K562 (cell line): ENCODE measurements at regions not wholly inside any gene's neighbourhood (a gene's known extent, or its start where the extent isn't known, plus 50 kb on each side); places are given as distances from the start of the nearest gene placed in this dataset.

Source experiments
- ATAC-seq: fragments of 200-7000 bp; cut with Tn5 transposase; 3 replicates; pipeline ENCODE4 v1.9.1; 2020; ENCODE audit warnings: moderate library complexity
- BruUV-seq: library from RNA; stranded (reverse); fragments of 400-500 nt; replicated peaks from 2 replicates; lab custom pipeline; 2021; lab: Mats Ljungman, UMichigan
- CTCF ChIA-PET: fragments of 300-600 bp; formaldehyde crosslinking; extraction: SDS; loops from one replicate; lab custom pipeline; 2021; ENCODE audit warnings: low intra/inter-chr PET ratio; lab: Yijun Ruan, JAX
- POLR2A ChIA-PET: fragments of 300-600, 350-650 bp; sonication (Branson Sonifier 250); formaldehyde crosslinking; extraction: SDS; loops from one replicate; lab custom pipeline; 2021; ENCODE audit warnings: antibody characterized with exemption, inconsistent platforms; lab: Yijun Ruan, JAX
- DNase-seq, 4 experiments: peaks; one replicate each; pipeline versions ENCODE4 v3.0.0 to v3.0.0-alpha.2; 2011 to 2018; ENCODE audit warnings: low spot score in 3 of 4, mixed read lengths in 3 of 4; ENCODE audit errors: extremely low read depth in 1 of 4
- FAIRE-seq: peaks from 2 replicates; lab custom pipeline; 2011; peaks lifted over from hg19 to GRCh38; lab: Jason Lieb, UNC
- H2AFZ ChIP-seq: 2 replicates; pipeline ENCODE4 v1.6.0; 2011; ENCODE audit warnings: low read depth, low read length, control low read depth, inconsistent platforms
- H3K27ac ChIP-seq: fragments of 200-600 bp; 3 replicates; pipeline ENCODE4 v1.8.0; 2011; ENCODE audit warnings: low read depth, mild to moderate bottlenecking, control low read depth, inconsistent platforms, low read length, moderate library complexity, mixed read lengths; ENCODE audit errors: extremely low read depth
- H3K27me3 ChIP-seq, 2 experiments: fragments of 300-600 bp in 1 of 2; 2 replicates in 1 of 2; 3 replicates in 1 of 2; pipeline versions ENCODE4 v1.6.0 to v1.8.0; 2011; ENCODE audit warnings: inconsistent platforms in 2 of 2, low read length in 2 of 2, mild to moderate bottlenecking in 1 of 2, mixed read lengths in 1 of 2, moderate library complexity in 1 of 2; ENCODE audit not compliant: control insufficient read depth in 2 of 2, insufficient read depth in 2 of 2
- H3K36me3 ChIP-seq: fragments of 300-600 bp; 3 replicates; pipeline ENCODE4 v1.8.0; 2011; ENCODE audit warnings: mild to moderate bottlenecking, low read length, inconsistent platforms; ENCODE audit not compliant: control insufficient read depth, insufficient read depth
- H3K4me1 ChIP-seq, 2 experiments: fragments of 200-600 bp in 1 of 2; replicated peaks in 1 of 2; 2 replicates in 1 of 2; 3 replicates in 1 of 2; pipeline versions ENCODE4 v1.5.1 to v1.8.0; 2011; ENCODE audit warnings: inconsistent platforms in 2 of 2, low read length in 2 of 2, mild to moderate bottlenecking in 1 of 2, mixed read lengths in 1 of 2, moderate library complexity in 1 of 2; ENCODE audit not compliant: control insufficient read depth in 2 of 2, insufficient read depth in 2 of 2
- H3K4me2 ChIP-seq: 2 replicates; pipeline ENCODE4 v1.6.1; 2011; ENCODE audit warnings: low read length, control low read depth, inconsistent platforms, mixed read lengths; ENCODE audit not compliant: insufficient read depth
- H3K4me3 ChIP-seq: fragments of 200-600 bp; sonication (generic), shearing (Covaris generic); 2 replicates; pipeline ENCODE4 v1.5.1; 2016; ENCODE audit warnings: control low read depth, inconsistent platforms
- H3K79me2 ChIP-seq: fragments of 200-600 bp; 3 replicates; pipeline ENCODE4 v1.8.0; 2011; ENCODE audit warnings: low read length, inconsistent platforms; ENCODE audit not compliant: control insufficient read depth, insufficient read depth
- H3K9ac ChIP-seq, 2 experiments: 2 replicates each; pipeline versions ENCODE4 v1.6.0 to v1.6.1; 2011; ENCODE audit warnings: low read depth in 2 of 2, low read length in 2 of 2, control low read depth in 1 of 2, inconsistent platforms in 1 of 2, mild to moderate bottlenecking in 1 of 2, mixed read lengths in 1 of 2; ENCODE audit not compliant: insufficient read depth in 1 of 2
- H3K9me1 ChIP-seq: one replicate; pipeline ENCODE4 v1.6.0; 2011; ENCODE audit warnings: inconsistent platforms, mild to moderate bottlenecking, low read length, moderate library complexity; ENCODE audit not compliant: control insufficient read depth, insufficient read depth
- H3K9me3 ChIP-seq: replicated peaks from 2 replicates; pipeline ENCODE4 v1.5.1; 2011; ENCODE audit warnings: low read depth, low read length, inconsistent platforms; ENCODE audit not compliant: control insufficient read depth, insufficient read depth
- H4K20me1 ChIP-seq: replicated peaks from 2 replicates; pipeline ENCODE4 v1.6.1; 2011; ENCODE audit warnings: low read length, inconsistent platforms, mixed read lengths; ENCODE audit not compliant: control insufficient read depth, insufficient read depth
- BRF2 ChIP-seq: IDR thresholded peaks from 3 replicates; pipeline ENCODE4 v1.6.1; 2011; ENCODE audit warnings: borderline replicate concordance, mild to moderate bottlenecking; ENCODE audit not compliant: insufficient read length, insufficient read depth
- FOXP1 ChIP-seq: sonication (generic); formaldehyde crosslinking; IDR thresholded peaks from 2 replicates; pipeline ENCODE4 v1.8.0; 2022; ENCODE audit warnings: mild to moderate bottlenecking, missing genetic modification reagents
- GTF2A2 ChIP-seq: IDR thresholded peaks from 2 replicates; pipeline ENCODE4 v1.6.1; 2016; ENCODE audit warnings: mild to moderate bottlenecking, missing genetic modification characterization, missing compliant biosample characterization
- MED1 ChIP-seq: sonication (generic); formaldehyde crosslinking; IDR thresholded peaks from 2 replicates; pipeline ENCODE4 v1.8.1; 2023; ENCODE audit warnings: missing genetic modification reagents, borderline replicate concordance
- POLR2A ChIP-seq: fragments of 450-650 bp; conservative IDR thresholded peaks from 2 replicates; pipeline ENCODE4 v1.6.1; 2016
- ZFP1 ChIP-seq: fragments of 450-650 bp; formaldehyde crosslinking; IDR thresholded peaks from 2 replicates; pipeline ENCODE4 v1.4.0; 2020; ENCODE audit warnings: mild to moderate bottlenecking, mixed read lengths
- ZFP36 ChIP-seq: fragments of 150-350 bp; IDR thresholded peaks from 2 replicates; pipeline ENCODE4 v1.6.1; 2018; ENCODE audit warnings: low read length, low read depth; ENCODE audit not compliant: partially characterized antibody
- ZNF143 ChIP-seq: sonication (generic); formaldehyde crosslinking; IDR thresholded peaks from 2 replicates; pipeline ENCODE4 v1.9.0; 2022; ENCODE audit warnings: mild to moderate bottlenecking, missing genetic modification reagents
- in situ Hi-C: fragments of 300-500 bp; cut with MboI; formaldehyde crosslinking; loops from 4 replicates; pipeline ENCODE4 v1.15.0; 2018; ENCODE audit warnings: inconsistent platforms, mixed read lengths
- intact Hi-C: fragments of 100-400 bp; cut with micrococcal nuclease; formaldehyde crosslinking; loops from 2 replicates; pipeline ENCODE4 v1.14.2; 2022
- TF ChIP-seq, protein P1 (sequence below), 2 experiments: fragments of 450-650 bp; IDR thresholded peaks; 2 replicates each; pipeline ENCODE4 v1.6.1; 2016; ENCODE audit warnings: mild to moderate bottlenecking in 2 of 2, borderline replicate concordance in 1 of 2, low read depth in 1 of 2, moderate library complexity in 1 of 2

DNA sequence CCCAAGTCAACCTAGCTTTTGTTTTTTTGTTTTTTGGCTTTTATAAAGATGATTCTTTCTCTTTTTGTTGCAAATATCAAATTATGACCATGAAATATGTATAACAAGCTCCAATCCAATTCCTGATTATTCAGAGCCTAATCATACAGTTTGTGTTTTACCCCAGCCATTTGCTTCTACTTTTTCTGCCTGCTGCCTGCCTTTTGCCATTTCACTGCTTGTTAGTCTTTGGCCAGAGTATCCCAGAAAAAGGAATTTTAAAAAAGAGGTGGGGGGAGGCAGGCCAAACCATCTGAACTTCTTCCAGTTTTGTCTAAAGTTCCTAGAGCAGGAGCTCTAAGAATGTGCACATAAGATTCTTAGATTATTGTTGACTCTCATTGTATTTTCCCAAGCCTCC, 211.9 kb upstream of the VRK2 start:
- no TSS peak for BruUV-seq
- POLR2A ChIA-PET: no interaction called here
- DNase-seq: no peak
- Histone ChIP-seq H3K4me1 (no peaks in the 10 kb centered on the region), H3K27me3 (no peaks in the 10 kb centered on the region), H3K9me3 (no peaks in the 10 kb centered on the region), H3K4me2 (no peak overlapping the region), H3K4me3 (no peak overlapping the region), H3K79me2 (no peaks in the 10 kb centered on the region), H4K20me1 (no peaks in the 10 kb centered on the region), H3K27ac (no peak overlapping the region), H3K9ac (no peak overlapping the region), H3K36me3 (no peaks in the 10 kb centered on the region), H2AFZ (no peak overlapping the region), H3K9me1 (no peaks in the 10 kb centered on the region)
- no peak for FAIRE-seq
- CTCF ChIA-PET: no interaction called here
- TF ChIP-seq POLR2A (no peak), GTF2A2 (tag) (no peak), ZFP1 (CRISPR knock-in tag) (no peak), BRF2 (no peak), ZNF143 (CRISPR knock-in tag) (no peak), ZFP36 (no peak), MED1 (CRISPR knock-in tag) (no peak), FOXP1 (CRISPR knock-in tag) (no peak)
- TF ChIP-seq, protein P1, sequence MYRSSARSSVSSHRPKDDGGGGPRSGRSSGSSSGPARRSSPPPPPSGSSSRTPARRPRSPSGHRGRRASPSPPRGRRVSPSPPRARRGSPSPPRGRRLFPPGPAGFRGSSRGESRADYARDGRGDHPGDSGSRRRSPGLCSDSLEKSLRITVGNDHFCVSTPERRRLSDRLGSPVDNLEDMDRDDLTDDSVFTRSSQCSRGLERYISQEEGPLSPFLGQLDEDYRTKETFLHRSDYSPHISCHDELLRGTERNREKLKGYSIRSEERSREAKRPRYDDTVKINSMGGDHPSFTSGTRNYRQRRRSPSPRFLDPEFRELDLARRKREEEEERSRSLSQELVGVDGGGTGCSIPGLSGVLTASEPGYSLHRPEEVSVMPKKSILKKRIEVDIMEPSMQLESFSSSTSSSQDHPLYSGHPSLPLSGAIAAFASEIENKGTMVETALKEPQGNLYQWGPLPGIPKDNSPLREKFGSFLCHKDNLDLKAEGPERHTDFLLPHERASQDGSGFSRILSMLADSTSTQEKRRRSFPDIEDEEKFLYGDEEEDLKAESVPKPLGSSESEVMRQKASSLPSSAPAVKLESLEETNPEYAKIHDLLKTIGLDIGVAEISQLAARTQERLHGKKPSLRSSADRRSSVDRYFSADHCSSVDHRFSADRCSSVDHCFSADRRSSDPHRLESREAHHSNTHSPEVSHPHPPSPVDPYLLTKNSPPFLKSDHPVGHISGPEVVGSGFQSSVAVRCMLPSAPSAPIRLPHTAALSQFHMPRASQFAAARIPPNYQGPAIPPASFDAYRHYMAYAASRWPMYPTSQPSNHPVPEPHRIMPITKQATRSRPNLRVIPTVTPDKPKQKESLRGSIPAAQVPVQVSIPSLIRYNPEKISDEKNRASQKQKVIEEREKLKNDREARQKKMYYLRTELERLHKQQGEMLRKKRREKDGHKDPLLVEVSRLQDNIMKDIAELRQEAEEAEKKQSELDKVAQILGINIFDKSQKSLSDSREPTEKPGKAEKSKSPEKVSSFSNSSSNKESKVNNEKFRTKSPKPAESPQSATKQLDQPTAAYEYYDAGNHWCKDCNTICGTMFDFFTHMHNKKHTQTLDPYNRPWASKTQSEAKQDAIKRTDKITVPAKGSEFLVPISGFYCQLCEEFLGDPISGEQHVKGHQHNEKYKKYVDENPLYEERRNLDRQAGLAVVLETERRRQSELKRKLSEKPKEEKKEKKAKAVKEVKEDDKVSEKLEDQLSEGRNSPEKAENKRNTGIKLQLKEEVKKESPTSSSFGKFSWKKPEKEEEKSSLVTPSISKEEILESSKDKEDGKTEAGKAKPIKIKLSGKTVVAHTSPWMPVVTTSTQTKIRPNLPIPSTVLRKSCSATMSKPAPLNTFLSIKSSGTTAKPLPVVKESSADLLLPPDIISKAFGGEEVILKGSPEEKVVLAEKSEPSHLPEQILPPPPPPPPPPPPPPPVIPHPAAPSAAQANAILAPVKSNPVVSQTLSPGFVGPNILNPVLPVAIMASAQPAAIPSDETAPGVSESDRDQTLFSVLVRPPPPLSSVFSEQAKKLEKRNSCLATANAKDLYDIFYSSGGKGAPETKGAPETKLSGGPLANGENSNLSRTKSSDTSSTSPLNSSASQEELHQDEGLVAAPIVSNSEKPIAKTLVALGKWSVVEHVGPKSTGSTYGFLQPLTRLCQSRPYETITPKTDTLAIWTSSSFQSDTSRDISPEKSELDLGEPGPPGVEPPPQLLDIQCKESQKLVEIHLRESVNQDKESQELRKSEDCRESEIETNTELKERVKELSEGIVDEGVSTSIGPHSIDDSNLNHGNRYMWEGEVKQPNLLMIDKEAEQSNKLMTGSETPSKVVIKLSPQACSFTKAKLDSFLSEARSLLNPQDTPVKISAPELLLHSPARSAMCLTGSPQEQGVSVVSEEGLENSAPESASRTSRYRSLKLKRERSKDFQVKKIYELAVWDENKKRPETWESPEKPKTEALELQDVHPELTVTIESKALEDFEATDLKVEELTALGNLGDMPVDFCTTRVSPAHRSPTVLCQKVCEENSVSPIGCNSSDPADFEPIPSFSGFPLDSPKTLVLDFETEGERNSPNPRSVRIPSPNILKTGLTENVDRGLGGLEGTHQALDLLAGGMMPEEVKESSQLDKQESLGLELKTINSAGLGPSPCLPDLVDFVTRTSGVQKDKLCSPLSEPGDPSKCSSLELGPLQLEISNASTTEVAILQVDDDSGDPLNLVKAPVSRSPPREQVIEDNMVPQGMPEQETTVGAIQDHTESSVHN (IDR thresholded peaks at IDR 0.05; ENCODE audit: borderline replicate concordance in 1 of 2, low read depth in 1 of 2): no peak
- intact Hi-C loops: no loop called here
- no peak for ATAC-seq
- in situ Hi-C loops: no loop called here
